Tibial nerve (tissue), 3 donors: ENCODE measurements at regions not wholly inside any gene's neighbourhood (a gene's known extent, or its start where the extent isn't known, plus 50 kb on each side); places are given as distances from the start of the nearest gene placed in this dataset.

ENCODE experiments used
- CTCF ChIP-seq, 5 experiments: fragments of 200-600 bp in 3 of 5; fragments of 450-650 bp in 2 of 5; sonication (generic) in 3 of 5; IDR thresholded peaks; one replicate each; pipeline ENCODE4 v1.5.1; 2016 to 2019; ENCODE audit warnings: antibody characterized with exemption in 5 of 5, mild to moderate bottlenecking in 3 of 5, moderate library complexity in 2 of 5
- POLR2A ChIP-seq, 2 donors: fragments of 450-650 bp; IDR thresholded peaks; one replicate each; pipeline ENCODE4 v1.6.1; 2017; ENCODE audit warnings: antibody characterized with exemption in 2 of 2, mild to moderate bottlenecking in 2 of 2, moderate library complexity in 2 of 2

- TF ChIP-seq CTCF (IDR thresholded peaks at IDR 0.05) (no peak), POLR2A (IDR thresholded peaks at IDR 0.05) (no peak)
Measured at GRCh38 chr4:72679666-72680065, 110.6 kb upstream of the ADAMTS3 start.
